ENCODE measurements at regions not wholly inside any gene's neighbourhood (a gene's known extent, or its start where the extent isn't known, plus 50 kb on each side); places are given as distances from the start of the nearest gene placed in this dataset.
"Not testable (repeated sequence)": the region's sequence is repeated elsewhere in the genome, so short reads cannot be mapped to it uniquely, and the experiment has no call there.

DNA sequence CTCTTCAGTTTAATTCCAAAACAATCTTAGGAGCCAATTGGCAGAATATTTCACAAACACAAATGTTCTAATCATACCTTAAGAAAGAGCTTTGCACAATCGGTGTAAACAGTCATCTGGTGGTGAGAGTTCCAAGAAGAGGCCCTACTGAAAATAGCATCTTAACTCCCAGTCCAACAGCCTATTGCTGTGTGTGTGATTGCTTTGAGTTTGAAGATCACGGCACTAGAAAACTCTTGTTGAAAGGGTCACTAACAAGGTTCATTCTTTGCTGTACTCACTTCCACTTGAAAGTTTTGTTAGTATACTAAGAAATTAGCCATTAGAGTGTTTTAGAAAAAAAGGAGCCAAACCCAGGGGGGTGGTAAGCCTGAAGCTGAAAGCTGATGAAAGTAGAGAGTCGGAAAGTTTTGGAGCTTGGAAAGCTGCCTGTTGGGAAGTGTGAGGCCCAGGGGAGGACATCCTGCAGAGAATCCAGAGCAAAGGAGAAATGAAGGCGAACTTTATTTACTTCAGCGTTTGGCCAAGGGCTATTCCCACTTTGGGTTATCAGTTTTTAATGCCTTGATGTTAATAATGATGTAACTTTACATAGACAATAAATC is 180.3 kb upstream of the GHR start:
- DNase-seq, result peak; percentile 28

DNA sequence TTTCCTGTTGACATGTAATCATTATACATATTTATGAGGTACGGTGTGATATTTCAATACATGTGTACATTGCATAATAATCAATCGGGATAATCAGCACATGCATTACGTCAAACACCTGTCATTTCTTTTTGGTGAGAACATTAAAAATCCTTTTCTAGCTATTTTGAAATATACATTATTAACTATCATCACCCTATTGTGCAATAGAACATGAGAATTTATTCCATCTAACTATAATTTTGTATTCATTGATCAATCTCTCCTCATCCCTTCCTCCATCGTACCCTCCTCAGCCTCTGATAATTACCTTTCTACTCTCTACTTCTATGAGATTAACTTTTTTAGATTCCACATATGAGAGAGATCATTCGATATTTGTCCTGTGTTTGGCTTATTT is 170.9 kb upstream of the GHR start:
- DNase-seq, result no peak

DNA sequence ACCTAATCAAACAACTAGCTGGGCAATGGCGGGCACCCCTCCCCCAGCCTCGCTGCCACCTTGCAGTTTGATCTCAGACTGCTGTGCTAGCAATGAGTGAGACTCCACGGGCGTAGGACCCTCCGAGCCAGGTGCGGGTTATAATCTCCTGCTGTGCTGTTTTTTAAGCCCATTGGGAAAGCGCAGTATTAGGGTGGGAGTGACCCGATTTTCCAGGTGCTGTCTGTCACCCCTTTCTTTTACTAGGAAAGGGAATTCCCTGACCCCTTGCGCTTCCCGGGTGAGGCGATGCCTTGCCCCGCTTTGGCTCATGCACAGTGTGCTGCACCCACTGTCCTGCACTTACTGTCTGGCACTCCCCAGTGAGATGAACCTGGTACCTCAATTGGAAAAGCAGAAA is 163.3 kb upstream of the GHR start:
- not testable (repeated sequence) for DNase-seq

DNA sequence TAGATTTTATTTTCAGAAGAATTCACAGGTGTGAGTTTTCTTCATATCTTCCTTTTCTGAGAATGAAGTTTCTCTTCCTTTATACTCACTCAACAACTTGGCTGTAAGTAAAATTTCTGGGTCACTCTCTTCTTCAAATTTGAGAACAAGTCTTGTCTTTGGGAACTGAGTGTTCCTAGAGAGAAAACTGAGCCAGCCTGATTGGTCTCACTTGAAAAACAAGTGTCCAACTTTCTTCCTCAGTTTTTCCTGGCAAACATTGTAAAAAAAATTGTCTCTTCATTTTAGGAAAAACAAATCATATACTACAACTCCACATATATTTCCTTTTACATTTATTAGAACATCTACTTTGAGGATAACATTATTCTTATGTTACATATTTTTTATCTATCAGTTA is 156.1 kb upstream of the GHR start:
- DNase-seq, result no peak

DNA sequence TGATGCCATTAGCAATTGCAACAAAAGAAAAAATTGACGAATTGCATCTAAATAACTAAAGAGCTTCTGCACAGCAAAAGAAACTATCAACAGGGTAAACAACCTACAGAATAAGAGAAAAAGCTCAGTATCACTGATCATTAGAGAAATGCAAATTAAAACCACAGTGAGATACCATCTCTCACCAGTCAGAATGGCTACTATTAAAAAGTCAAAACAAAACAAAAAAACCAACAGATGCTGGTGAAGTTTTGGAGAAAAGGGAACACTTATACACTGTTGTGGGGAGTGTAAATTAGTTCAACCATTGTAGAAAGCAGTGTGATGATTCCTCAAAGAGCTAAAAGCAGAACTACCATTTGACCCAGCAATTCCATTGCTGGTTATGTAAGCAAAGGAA is 155.1 kb upstream of the GHR start:
- DNase-seq, result not testable (repeated sequence)

DNA sequence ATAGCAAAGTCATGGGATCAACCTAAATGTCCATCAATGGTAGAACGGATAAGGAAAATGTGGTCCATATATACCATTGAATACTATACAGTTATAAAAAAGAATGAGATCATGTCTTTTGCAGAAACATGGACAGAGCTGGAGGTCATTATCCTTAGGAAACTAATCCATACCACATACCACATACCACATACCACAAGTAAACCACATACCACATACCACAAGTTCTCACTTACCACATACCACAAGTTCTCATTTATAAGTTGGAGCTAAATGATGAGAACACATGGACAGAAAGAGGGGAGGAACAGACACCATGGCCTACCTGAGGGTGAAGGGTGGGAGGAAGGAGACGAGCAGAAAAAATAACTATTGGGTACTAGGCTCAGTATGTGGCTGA is 154.6 kb upstream of the GHR start:
- no peak for DNase-seq

DNA sequence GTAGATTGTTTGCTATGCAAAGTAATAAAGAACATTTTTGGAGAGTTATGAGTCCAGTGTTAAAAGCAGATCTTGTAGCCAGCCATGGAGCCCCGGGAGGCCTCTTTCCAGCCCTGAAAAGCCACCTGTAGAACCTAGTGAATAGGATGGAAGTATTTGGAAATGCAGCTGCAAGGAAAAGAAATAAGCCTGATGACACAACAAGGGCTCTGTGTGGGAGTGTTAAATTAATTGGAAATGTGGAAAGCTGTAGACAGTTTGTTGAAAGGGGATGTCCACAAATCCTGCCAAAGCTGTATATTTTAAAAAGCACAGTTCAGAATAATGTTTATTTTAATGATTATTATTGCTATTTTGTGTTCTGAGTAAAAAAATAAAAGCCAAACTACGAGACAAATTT is 152.5 kb upstream of the GHR start:
- DNase-seq, result peak; percentile 2

DNA sequence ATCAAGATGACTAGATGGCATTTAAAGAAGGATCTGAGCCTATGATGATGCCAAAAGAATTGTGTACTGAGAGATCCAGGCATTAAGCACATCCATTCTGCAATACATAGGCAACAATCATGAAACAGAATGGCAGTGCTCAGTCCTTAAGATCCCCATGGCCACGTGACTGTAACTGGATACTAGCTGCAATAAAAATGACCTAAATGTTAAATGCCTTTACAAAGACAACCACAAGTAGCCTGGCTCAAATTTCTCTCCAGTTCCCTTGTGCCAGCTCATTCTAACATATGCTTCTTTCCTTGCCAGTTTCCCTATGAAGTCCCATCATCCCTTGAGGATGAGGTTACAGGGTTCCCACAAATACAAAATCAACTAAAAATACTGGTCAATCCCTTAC is 148.3 kb upstream of the GHR start:
- DNase-seq, result no peak

DNA sequence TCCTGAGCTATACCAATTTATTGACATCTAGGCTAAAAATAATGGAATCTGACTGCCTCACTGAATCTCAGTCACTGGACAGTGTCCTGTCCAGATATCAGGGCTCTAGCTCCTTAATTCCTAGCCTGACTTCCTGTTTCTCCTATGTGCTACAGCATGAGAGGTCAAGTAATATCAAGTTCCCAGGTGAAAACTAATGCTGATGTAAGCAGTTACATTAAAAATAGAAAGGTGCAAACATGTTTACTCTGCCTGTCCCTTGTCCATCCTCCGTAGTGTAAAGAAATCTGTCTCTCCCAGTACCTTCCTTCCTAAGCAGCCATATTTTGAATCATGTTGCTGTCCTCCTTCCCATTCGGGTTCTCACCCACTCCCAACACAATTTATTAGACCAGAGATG is 145.9 kb upstream of the GHR start:
- DNase-seq, result no peak

DNA sequence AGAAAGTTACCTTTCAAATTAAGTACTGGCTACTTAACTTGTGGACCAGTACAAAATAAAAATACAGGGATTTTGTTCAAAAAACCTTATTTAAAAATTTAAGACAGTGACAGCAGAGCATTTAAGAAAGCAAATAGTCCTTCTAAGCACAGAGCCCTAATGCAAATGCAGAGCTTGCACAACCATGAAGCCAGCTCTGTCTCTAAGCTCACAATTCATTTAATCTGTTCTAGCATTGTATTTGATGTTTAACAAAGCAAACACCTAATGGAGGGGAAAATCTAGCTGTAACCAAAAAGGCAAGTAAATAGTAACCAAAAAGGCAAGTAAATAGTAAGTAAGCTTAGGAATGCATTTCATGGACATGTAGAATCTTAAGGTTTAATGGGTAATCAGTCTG is 138.7 kb upstream of the GHR start:
- no peak for DNase-seq

DNA sequence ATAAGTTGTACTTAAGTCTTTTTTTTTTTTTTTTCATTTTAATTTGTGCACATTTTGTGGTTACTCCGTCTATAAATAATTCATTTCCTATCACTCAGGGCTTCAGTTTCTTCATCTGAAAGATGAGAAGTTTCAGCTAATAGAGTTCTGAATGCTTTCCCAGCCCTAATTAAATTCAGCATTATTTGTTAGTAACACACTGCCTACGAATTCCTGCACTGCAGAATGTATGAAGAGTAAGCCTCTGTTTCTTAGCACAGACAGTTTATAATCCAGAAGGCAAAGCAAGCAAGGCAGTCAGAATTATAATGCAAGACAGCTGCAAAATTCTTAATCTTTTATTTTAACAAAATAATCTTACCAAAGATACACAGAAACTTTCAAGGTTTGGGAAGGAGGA is 138.0 kb upstream of the GHR start:
- DNase-seq, result no peak

DNA sequence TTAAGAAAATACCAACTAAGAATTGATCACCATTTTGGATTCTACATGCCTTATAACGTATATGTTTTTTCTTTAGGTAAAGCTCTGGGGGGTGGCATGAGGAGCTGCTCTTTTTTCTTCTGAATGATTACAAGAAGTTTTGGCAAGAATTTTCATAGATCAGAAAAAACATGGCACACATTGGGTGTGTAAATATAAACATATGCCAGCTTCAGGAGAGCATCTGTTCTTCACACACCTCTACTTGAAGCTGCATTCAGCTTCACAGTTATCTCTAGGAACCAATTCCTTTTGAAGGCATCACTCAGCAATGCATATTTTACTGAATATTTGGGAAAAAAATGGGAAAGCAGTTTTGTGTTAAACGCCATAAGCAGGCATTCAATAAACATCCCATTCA is 122.7 kb upstream of the GHR start:
- DNase-seq, result no peak

DNA sequence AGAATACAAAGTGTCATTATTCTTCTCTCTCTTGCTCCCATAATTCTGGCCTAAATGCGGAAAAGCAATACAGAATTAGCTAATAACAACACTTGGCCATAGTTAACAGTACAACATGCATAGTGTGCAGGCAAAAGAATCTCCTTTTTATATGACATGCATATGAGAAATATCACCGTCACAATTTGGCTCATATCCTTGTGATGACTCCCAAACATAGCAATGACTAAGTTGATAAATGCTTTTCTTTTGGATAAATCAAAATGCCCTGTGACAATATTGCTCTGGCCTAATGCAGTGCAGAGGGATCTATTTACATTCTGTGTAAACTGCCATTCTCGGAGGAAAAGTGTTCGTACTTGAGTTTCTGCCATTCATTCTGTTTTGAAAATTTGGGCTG is 121.9 kb upstream of the GHR start:
- peak; percentile 24 for DNase-seq

DNA sequence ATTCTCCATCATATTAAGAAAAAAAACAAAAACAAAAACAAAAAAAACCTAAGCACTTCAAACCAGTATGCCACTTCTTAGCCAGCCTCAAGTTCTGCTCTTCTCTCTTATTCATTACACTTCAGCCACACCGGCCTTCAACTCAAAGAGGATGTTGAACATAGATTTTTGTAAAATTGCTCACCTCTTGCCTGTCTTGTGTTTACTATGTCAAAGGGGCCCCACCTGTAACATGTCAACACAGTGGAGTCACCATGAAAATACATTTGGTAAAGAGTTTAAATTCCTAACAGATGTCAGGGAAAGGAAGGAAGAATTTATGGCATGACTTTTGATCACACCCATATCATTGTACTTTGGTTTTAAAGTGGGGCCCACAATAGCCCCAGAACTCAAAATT is 121.1 kb upstream of the GHR start:
- DNase-seq, result no peak

DNA sequence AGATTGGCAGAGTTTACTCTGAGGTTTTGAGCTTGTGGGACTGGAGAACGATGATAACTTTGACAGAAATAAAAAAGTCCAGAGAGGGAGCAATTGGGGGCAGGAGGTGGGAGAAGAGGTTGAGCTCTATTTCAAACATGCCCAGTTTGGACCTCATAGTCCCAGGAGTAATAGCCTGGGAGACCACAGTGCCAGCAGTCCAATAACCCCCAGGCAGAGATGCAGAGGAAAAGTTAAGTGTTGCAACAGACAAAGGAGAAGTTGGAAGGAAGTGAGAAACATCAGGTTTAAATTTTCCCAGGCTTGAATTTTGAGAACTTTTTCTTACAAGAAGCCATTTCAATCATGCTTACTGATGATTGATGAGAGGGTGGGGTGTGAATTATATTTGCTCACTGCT is 117.0 kb upstream of the GHR start:
- no peak for DNase-seq

DNA sequence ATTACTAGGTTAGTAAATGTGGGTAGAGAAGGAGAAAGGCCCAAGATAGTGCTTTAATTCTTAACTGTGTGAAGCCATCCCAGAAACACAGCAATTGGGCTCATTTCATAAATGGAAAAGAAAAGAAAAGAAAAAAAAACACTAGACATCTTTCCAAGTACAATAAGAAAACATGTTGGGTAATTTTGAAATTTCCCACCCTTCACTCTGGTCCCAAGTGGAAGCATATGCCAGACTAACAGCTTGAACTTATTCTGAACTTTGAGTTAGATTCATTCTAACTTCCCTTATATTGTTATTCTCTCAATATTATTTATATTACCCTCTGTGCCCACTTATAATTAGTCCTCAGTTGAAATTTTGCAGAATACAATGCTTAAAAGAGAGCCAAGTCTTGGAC is 113.4 kb upstream of the GHR start:
- no peak for DNase-seq

DNA sequence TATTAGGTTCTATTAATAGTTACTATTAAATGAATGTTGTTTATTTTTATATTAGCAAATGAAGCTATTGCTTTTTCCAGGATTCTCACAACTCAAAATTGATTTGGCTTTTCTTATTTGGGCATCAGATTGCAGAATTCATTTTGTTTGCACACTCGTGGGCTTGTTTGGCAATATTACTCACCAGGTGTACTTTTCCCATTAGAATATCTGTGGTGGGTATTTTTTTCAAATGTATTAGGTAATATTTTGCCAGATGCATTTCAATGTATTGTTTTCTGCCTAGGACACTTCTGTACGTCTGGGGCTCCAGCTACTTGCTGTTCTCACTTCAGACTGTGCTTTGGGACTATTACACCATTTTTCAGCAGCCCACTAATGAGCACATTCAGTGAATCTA is 108.0 kb upstream of the GHR start:
- no peak for DNase-seq

DNA sequence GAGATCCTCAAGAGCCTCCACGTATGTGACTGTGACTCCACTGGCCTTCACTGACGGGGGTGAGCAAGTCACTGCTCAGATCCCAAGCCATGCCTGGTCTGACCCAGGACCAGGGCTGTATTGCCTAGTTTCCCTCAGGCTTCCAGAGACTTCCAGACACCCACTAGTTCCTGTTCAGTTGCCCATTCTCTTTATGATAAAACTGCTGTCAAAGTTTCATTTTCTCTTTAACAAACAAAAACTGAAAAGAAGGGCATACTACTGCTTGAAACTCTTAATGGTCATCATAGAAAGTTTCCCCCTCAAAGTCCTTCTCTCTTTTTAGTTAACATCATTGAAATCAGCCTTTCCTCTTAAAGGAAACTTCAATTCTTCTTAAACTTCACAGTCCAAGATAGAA is 105.7 kb upstream of the GHR start:
- DNase-seq, result no peak

DNA sequence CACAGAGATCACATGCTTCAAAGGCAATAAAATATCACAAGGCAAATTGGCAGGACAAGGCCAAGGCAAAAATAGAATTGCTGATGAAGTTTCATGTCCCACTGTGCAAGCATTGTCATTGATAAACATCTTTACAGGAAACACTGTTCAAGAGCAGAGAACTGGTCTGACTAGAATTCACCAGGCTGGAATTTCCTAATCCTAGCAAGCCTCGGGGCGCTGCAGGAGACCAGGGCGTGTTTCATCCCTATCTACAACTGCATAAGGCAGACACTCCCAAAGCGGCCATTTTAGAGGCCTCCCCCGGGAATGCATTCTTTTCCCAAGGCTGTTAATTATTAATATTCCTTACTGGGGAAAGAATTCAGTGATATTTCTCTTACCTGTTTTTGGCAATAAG is 103.7 kb upstream of the GHR start:
- DNase-seq, result not testable (repeated sequence)

DNA sequence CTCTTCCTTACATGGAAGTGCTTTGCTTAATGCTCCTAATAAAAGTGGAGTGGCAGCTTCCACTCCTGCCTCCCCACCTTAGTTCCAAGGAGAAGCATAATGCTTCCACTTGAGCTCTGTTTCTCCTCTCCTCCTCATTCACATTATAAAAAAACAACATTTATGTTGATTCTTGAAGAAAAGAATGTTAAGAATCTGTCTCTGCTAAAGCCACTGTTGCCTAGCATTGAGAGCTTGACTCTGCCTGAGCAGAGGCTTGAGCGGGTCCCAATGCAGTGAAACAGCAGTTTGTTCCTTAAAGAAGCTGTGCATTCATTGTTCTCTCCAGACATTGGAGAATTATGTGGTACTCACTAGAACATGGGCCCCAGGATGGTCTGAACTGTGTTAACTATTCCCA is 101.5 kb upstream of the GHR start:
- DNase-seq, result no peak

DNA sequence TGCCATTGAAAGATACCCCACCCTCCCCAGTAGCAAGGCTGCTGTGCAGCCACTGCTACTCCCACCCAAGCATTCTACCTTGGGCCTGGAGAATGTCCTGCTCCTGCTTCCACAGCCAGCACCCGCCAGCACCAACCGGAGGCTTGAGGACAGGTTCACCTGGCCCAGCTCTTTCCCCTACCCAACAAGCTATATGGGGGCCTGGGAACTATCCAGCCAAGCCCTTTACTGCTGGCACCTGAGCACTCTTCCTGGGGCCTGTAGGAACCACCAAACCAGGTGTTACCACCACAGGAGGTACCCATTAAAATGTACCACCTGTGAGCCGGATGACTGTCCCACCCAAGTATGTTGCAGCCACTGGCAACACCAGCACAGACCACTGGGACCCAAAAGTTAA is 86.1 kb upstream of the GHR start:
- DNase-seq, result no peak

DNA sequence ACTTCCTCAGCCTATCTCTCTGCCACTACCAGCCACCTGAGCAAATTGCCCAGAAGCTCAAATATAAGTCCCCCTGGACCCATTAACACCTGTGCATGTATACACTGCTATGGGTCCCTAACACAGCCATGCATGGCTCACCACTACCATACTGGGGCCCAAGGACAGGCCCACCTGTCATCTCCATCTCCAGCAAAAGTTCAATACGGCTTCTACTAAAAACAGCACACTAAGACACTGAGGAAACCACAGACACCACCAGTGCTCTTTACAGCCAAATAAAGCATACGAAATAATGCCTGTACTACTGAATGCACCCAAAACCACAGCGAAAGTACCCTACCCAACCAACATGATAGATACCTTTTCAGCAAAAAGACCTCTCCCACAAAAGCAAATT is 85.6 kb upstream of the GHR start:
- DNase-seq, result no peak

DNA sequence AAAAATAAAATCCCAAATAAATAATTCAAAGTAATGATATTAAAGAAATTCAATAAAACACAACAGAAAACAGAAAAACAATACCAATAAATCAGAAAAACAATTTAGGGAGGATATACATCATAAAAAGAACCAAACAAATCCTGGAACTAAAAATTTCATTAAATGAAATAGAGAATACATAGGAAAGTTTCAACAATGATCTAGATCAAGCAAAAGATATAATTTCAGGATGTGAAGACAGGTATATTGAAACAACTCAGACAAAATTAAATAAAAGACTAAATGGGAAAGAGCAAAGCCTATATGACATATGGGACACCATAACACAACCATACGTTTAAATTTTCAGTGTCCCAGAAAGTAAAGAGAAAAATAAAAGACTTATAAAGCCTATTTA is 85.1 kb upstream of the GHR start:
- no peak for DNase-seq

DNA sequence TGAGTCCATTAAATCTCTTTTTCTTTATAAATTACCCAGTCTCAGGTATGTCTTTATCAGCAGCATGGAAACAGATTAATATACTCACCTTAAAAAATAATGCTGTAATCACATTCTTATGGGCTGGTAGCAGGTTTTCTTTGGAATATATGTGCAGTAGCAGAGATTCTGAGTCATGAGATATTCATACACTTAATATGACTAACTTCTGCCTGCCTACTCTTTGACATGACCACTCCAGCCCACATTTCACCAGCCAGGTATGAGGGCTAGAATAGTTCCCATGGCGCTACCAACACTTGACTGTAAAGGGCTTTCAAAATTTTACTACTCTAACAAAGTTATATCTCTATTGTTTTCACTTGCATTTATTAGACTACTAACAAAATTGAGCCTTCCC is 74.1 kb upstream of the GHR start:
- no peak for DNase-seq

DNA sequence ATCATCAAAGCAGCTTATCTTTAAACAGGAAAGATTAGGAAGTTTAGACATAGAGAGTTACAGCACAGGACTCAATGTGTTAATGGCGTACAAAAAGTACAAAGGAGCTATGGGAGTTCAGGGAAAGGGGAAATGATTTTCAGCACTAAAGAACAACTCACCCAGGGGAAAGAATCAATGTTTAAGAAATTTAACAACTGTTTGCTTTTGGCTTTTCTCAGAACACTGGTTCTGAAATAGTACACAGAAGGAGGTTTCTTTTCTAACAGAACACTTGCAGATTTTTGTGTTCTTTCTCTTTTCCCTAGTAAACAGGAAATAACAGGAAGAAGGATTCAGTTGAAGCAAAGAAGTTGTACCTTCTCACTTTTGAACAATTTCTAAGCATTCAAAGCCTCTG is 71.3 kb upstream of the GHR start:
- no peak for DNase-seq

DNA sequence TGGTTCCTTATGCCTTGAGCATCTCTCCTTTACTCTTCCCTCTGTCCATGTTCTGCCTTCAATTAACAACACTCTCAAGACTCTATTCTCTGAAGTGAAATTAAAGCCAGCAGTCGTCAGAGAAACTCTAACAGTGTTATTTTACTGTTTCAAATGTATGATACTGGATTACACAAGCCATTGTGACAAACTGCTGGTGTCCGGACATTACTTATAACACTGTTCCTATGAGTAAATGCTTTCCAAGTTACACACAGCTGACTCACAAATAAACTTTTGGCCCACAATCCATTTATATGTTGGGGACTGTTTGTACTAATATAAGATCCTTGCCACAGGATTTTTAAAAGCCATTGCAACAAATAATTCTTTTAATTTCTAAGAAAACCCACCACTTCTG is 63.2 kb upstream of the GHR start:
- no peak for DNase-seq

Measured in tongue (tissue), 1 donor.